ENCODE measurements at regions not wholly inside any gene's neighbourhood (a gene's known extent, or its start where the extent isn't known, plus 50 kb on each side); places are given as distances from the start of the nearest gene placed in this dataset.

DNA sequence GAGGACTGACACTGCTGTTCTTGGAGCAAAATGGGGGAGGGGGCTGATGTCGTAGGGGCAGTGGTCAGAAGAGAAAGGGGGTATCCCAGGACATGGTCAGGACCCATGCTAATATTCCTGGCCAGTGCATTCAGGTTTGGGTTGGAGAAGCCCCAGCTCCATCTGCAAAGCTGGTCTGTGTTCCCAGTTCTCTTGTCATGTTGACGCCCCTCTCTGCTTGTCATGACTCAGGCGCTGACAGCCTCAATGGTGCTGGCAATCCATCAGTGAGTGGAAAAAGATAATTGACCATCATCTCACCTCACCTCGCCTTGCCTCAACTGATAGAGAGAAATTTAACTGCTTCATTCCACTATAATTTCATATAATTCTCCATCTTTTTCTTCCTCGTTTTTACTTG, 283.1 kb upstream of the CADM1 start:
- in situ Hi-C loops (cut with MboI; ENCODE audit: low sequenced_read_pairs, unreplicated experiment): no loop called here
- DNase-seq (ENCODE audit: low spot score): no peak
- TF ChIP-seq CTCF (IDR thresholded peaks at IDR 0.05; ENCODE audit: borderline replicate concordance, control extremely low read depth, extremely low read depth, insufficient read depth, missing control alignments): no peak

GRCh38 chr11:115784796-115785521, 280.7 kb upstream of the CADM1 start:
- in situ Hi-C loops (cut with MboI; ENCODE audit: low sequenced_read_pairs, unreplicated experiment): no loop called here
- DNase-seq (ENCODE audit: low spot score): no peak
- TF ChIP-seq CTCF (IDR thresholded peaks at IDR 0.05; ENCODE audit: borderline replicate concordance, control extremely low read depth, extremely low read depth, insufficient read depth, missing control alignments): no peak

DNA sequence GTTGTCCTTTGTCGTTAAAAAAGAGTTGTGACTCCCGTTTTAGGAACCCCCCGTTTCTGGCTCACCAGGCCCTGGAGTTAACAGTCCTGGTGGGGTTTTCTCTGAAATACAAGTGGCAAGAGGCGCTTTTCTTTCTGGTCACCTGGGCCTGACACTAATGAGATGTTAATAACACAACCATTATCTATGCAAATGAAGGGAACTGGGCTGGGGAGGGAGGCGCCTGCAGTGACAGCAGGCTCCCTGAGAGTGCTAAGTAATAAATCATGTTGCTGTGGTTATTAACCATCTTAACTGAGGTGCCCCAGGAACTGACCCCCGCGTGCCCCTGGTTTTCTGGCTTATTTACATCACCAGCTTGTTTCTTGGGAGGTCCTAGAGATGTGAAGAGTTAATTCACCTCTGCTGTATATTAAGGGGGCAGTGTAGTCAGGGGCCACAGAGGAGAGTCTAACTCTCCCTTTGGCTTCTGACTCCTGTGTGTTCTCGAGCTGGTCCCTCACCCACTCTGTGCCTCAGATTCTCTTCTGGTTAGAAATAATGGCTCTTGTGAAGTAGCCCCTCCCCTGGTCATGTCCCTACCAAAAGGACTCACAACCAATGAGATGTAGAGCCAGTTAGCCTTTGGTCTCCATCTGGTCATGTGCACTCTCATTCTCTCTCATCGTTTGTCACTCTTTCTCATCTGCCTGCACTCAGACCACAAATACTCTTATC, 276.6 kb upstream of the CADM1 start:
- in situ Hi-C loops (cut with MboI; ENCODE audit: low sequenced_read_pairs, unreplicated experiment): no loop called here
- no peak for TF ChIP-seq CTCF (IDR thresholded peaks at IDR 0.05; ENCODE audit: borderline replicate concordance, control extremely low read depth, extremely low read depth, insufficient read depth, missing control alignments)
- no peak for DNase-seq (ENCODE audit: low spot score)

GRCh38 chr11:115778928-115779650, 274.9 kb upstream of the CADM1 start:
- no peak for TF ChIP-seq CTCF (IDR thresholded peaks at IDR 0.05; ENCODE audit: borderline replicate concordance, control extremely low read depth, extremely low read depth, insufficient read depth, missing control alignments)
- DNase-seq (ENCODE audit: low spot score): no peak
- in situ Hi-C loops (cut with MboI; ENCODE audit: low sequenced_read_pairs, unreplicated experiment): no loop called here

GRCh38 chr11:115776916-115777315, 272.7 kb upstream of the CADM1 start:
- no peak for TF ChIP-seq CTCF (IDR thresholded peaks at IDR 0.05; ENCODE audit: borderline replicate concordance, control extremely low read depth, extremely low read depth, insufficient read depth, missing control alignments)
- DNase-seq (ENCODE audit: low spot score): no peak
- in situ Hi-C loops (cut with MboI; ENCODE audit: low sequenced_read_pairs, unreplicated experiment): no loop called here

DNA sequence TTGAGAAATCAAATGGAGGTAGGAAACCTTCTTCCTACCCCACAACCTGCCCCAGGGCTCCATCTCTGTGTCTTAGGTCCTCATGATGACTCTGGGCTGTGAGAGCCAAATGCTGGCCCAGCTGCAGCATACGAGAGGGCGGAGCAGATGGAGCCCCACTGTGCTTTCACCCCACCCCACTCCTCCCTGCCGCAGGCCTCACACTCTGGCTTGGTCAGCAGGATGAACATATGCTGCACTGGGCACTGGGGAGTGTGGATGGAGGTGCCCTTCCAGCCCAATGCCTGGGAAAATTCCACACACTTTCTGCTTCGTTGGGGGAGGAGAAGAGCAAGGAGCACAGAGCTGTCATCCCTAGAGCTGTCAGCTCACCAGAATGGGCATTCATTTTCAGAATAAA, 271.6 kb upstream of the CADM1 start:
- in situ Hi-C loops (cut with MboI; ENCODE audit: low sequenced_read_pairs, unreplicated experiment): no loop called here
- TF ChIP-seq CTCF (IDR thresholded peaks at IDR 0.05; ENCODE audit: borderline replicate concordance, control extremely low read depth, extremely low read depth, insufficient read depth, missing control alignments): no peak
- no peak for DNase-seq (ENCODE audit: low spot score)

Measured in GM13976 (cell line).